ENCODE measurements at regions not wholly inside any gene's neighbourhood (a gene's known extent, or its start where the extent isn't known, plus 50 kb on each side); places are given as distances from the start of the nearest gene placed in this dataset.

DNA sequence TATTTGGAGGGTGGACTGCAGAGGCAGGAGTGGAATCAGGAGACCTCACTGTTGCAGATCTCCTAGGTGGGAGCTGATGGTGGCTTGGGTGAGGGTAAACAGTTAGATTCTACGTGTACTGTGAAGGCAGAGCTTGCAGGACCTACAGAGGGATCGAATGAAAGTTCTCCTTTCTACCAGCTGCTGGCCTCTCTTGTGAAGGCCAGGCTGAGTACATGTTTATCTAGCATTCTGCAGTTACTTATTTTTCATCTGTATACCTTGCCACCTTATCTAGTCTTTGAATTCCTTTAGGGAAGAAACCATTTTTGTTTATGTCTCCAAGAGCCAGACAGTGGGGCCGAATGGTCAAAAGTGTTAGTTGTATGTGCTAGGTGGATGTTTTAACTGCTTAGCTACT, 57.6 kb downstream of the PTTG1 start:
- Histone ChIP-seq H3K36me3 (ENCODE audit: low read depth) (no peaks in the 10 kb centered on the region), H3K9me2 (ENCODE audit: insufficient read depth) (no peaks in the 10 kb centered on the region), H3K9me3 (ENCODE audit: insufficient read depth, low read depth) (no peaks in the 10 kb centered on the region), H3K4me3 (no peak overlapping the region), H3K27ac (no peak overlapping the region), H4K20me1 (ENCODE audit: insufficient read depth) (no peaks in the 10 kb centered on the region), H3K79me2 (ENCODE audit: low read depth) (no peaks in the 10 kb centered on the region), H3K27me3 (ENCODE audit: insufficient read depth, low read depth) (no peaks in the 10 kb centered on the region), H2AFZ (peak overlapping the region; percentile 15; the same call in 1 of the 2 replicates), H3K4me1 (replicated peaks; ENCODE audit: insufficient read depth) (no peaks in the 10 kb centered on the region), H3F3A (ENCODE audit: insufficient read depth, low read depth) (no peaks in the 10 kb centered on the region), H3K4me2 (no peak overlapping the region)
- ChIA-PET POLR2A (ENCODE audit: unreplicated experiment) (no interaction called here), CTCF (no interaction called here)
- no peak for TF ChIP-seq EZH2 (IDR thresholded peaks at IDR 0.05; ENCODE audit: low read depth)
- TF ChIP-seq, protein P1, sequence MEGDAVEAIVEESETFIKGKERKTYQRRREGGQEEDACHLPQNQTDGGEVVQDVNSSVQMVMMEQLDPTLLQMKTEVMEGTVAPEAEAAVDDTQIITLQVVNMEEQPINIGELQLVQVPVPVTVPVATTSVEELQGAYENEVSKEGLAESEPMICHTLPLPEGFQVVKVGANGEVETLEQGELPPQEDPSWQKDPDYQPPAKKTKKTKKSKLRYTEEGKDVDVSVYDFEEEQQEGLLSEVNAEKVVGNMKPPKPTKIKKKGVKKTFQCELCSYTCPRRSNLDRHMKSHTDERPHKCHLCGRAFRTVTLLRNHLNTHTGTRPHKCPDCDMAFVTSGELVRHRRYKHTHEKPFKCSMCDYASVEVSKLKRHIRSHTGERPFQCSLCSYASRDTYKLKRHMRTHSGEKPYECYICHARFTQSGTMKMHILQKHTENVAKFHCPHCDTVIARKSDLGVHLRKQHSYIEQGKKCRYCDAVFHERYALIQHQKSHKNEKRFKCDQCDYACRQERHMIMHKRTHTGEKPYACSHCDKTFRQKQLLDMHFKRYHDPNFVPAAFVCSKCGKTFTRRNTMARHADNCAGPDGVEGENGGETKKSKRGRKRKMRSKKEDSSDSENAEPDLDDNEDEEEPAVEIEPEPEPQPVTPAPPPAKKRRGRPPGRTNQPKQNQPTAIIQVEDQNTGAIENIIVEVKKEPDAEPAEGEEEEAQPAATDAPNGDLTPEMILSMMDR (conservative IDR thresholded peaks at IDR 0.05) = no peak
- BruUV-seq (replicated peaks) = no TSS peak
- no peak for DNase-seq
- intact Hi-C loops (cut with micrococcal nuclease; ENCODE audit: unreplicated experiment) = no loop called here

DNA sequence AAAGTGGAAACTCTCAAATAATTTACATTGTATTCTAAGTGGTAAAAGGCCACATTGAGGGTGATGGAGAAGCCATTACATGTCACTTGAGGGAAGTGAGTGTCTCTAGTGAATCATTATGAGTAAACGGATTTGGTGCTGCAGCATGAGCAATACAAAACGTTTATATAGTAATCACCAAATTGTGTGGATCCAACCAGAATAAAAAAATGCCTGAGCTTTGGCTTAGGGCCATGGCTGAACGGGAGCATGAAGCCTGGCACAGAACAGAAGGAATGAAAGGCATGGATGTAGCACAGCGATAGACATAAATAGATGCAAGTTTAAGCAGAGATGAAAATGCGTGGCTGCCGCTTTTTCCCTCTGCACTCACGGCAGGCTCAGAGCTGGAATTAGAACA, 58.3 kb downstream of the PTTG1 start:
- H3K4me2 ChIP-seq = no peak overlapping the region
- no peaks in the 10 kb centered on the region for H3K4me1 ChIP-seq (replicated peaks; ENCODE audit: insufficient read depth)
- BruUV-seq (replicated peaks) = no TSS peak
- no peaks in the 10 kb centered on the region for H3F3A ChIP-seq (ENCODE audit: insufficient read depth, low read depth)
- ChIA-PET CTCF (no interaction called here), POLR2A (ENCODE audit: unreplicated experiment) (no interaction called here)
- no peak overlapping the region for H3K27ac ChIP-seq
- H3K9me3 ChIP-seq (ENCODE audit: insufficient read depth, low read depth) = no peaks in the 10 kb centered on the region
- H3K9me2 ChIP-seq (ENCODE audit: insufficient read depth) = no peaks in the 10 kb centered on the region
- DNase-seq = no peak
- peak overlapping the region; percentile 15; the same call in 1 of the 2 replicates for H2AFZ ChIP-seq
- H3K4me3 ChIP-seq = no peak overlapping the region
- no peaks in the 10 kb centered on the region for H4K20me1 ChIP-seq (ENCODE audit: insufficient read depth)
- no peak for TF ChIP-seq EZH2 (IDR thresholded peaks at IDR 0.05; ENCODE audit: low read depth)
- TF ChIP-seq, protein P1 (conservative IDR thresholded peaks at IDR 0.05) = no peak
- H3K27me3 ChIP-seq (ENCODE audit: insufficient read depth, low read depth) = no peaks in the 10 kb centered on the region
- intact Hi-C loops (cut with micrococcal nuclease; ENCODE audit: unreplicated experiment) = no loop called here
- no peaks in the 10 kb centered on the region for H3K79me2 ChIP-seq (ENCODE audit: low read depth)
- no peaks in the 10 kb centered on the region for H3K36me3 ChIP-seq (ENCODE audit: low read depth)

DNA sequence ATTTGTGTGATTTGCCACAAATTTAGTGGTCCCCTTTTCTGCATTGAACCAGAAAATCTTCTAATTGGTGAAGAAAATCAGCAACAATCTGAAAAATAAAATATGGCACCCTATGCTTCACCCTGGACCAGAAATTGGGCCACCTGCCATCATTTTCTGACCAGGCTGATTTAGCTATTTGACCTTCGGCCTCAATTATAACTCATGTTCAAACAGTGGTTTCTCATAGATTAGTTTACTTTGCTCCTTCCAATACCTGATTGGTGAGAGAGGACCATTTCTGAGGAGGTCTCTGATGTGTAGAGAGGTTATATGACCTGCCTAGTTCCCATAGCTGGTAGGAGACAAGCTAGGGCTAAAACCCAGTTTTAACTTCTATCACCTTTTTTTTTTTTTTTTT, 59.0 kb downstream of the PTTG1 start:
- no peak overlapping the region for H3K27ac ChIP-seq
- no peaks in the 10 kb centered on the region for H3K27me3 ChIP-seq (ENCODE audit: insufficient read depth, low read depth)
- POLR2A ChIA-PET (ENCODE audit: unreplicated experiment) = no interaction called here
- no peaks in the 10 kb centered on the region for H3K9me3 ChIP-seq (ENCODE audit: insufficient read depth, low read depth)
- no peaks in the 10 kb centered on the region for H4K20me1 ChIP-seq (ENCODE audit: insufficient read depth)
- no peaks in the 10 kb centered on the region for H3K4me1 ChIP-seq (replicated peaks; ENCODE audit: insufficient read depth)
- no peak overlapping the region for H3K4me2 ChIP-seq
- TF ChIP-seq, protein P1 (conservative IDR thresholded peaks at IDR 0.05) = no peak
- no peak for TF ChIP-seq EZH2 (IDR thresholded peaks at IDR 0.05; ENCODE audit: low read depth)
- CTCF ChIA-PET = no interaction called here
- no peaks in the 10 kb centered on the region for H3K9me2 ChIP-seq (ENCODE audit: insufficient read depth)
- DNase-seq = no peak
- no TSS peak for BruUV-seq (replicated peaks)
- no peak overlapping the region for H3K4me3 ChIP-seq
- H3K36me3 ChIP-seq (ENCODE audit: low read depth) = no peaks in the 10 kb centered on the region
- intact Hi-C loops (cut with micrococcal nuclease; ENCODE audit: unreplicated experiment) = no loop called here
- H2AFZ ChIP-seq = no peak overlapping the region; the same call in 1 of the 2 replicates
- no peaks in the 10 kb centered on the region for H3F3A ChIP-seq (ENCODE audit: insufficient read depth, low read depth)
- no peaks in the 10 kb centered on the region for H3K79me2 ChIP-seq (ENCODE audit: low read depth)
